MM.1S (cell line): ENCODE measurements at regions not wholly inside any gene's neighbourhood (a gene's known extent, or its start where the extent isn't known, plus 50 kb on each side); places are given as distances from the start of the nearest gene placed in this dataset.

Source experiments
- DNase-seq: peaks from one replicate; pipeline ENCODE4 v3.0.0-alpha.2; 2015
- H2AFZ ChIP-seq: fragments of 300-600 bp; sonication (generic); 2 replicates; pipeline ENCODE4 v1.6.0; 2016; ENCODE audit warnings: antibody characterized with exemption, low read length
- H3F3A ChIP-seq: fragments of 300-600 bp; sonication (generic); 2 replicates; pipeline ENCODE4 v1.6.1; 2016; ENCODE audit warnings: mild to moderate bottlenecking, antibody characterized with exemption, low read length, moderate library complexity, mixed read lengths; ENCODE audit not compliant: insufficient read depth
- H3K27ac ChIP-seq: fragments of 300-600 bp; sonication (generic); 2 replicates; pipeline ENCODE4 v1.5.1; 2016; ENCODE audit warnings: mild to moderate bottlenecking, low read length
- H3K27me3 ChIP-seq: fragments of 300-600 bp; sonication (generic); replicated peaks from 2 replicates; pipeline ENCODE4 v1.6.0; 2016; ENCODE audit warnings: low read length; ENCODE audit not compliant: insufficient read depth
- H3K36me3 ChIP-seq: fragments of 300-600 bp; sonication (generic); replicated peaks from 2 replicates; pipeline ENCODE4 v1.6.1; 2016; ENCODE audit warnings: mild to moderate bottlenecking, low read length, mixed read lengths; ENCODE audit not compliant: insufficient read depth
- H3K4me1 ChIP-seq: fragments of 300-600 bp; sonication (generic); 2 replicates; pipeline ENCODE4 v1.6.1; 2016; ENCODE audit warnings: low read length, mixed read lengths
- H3K4me2 ChIP-seq: fragments of 300-600 bp; sonication (generic); 2 replicates; pipeline ENCODE4 v1.6.0; 2016; ENCODE audit warnings: low read depth, low read length
- H3K4me3 ChIP-seq: fragments of 300-600 bp; sonication (generic); 2 replicates; pipeline ENCODE4 v1.5.1; 2016; ENCODE audit warnings: low read length, mixed read lengths
- H3K79me2 ChIP-seq: fragments of 300-600 bp; sonication (generic); 2 replicates; pipeline ENCODE4 v1.6.1; 2016; ENCODE audit warnings: mixed run types, low read length, mixed read lengths
- H3K9ac ChIP-seq: fragments of 300-600 bp; sonication (generic); 2 replicates; pipeline ENCODE4 v1.6.1; 2016; ENCODE audit warnings: low read length, mixed read lengths
- H3K9me2 ChIP-seq: fragments of 300-600 bp; sonication (generic); replicated peaks from 2 replicates; pipeline ENCODE4 v1.6.1; 2016; ENCODE audit warnings: mild to moderate bottlenecking, low read length, mixed read lengths; ENCODE audit not compliant: insufficient read depth
- H3K9me3 ChIP-seq: fragments of 300-600 bp; sonication (generic); replicated peaks from 2 replicates; pipeline ENCODE4 v1.6.1; 2016; ENCODE audit warnings: mild to moderate bottlenecking, low read length, mixed read lengths; ENCODE audit not compliant: insufficient read depth
- H4K20me1 ChIP-seq: fragments of 300-600 bp; sonication (generic); 2 replicates; pipeline ENCODE4 v1.6.1; 2016; ENCODE audit warnings: mild to moderate bottlenecking, low read length, moderate library complexity, mixed read lengths; ENCODE audit not compliant: insufficient read depth
- CTCF ChIP-seq: fragments of 300-600 bp; sonication (generic); IDR thresholded peaks from 2 replicates; pipeline ENCODE4 v1.5.1; 2016; ENCODE audit warnings: antibody characterized with exemption, low read length, mixed read lengths
- EZH2 ChIP-seq: fragments of 300-600 bp; sonication (generic); optimal IDR thresholded peaks from 2 replicates; pipeline ENCODE3; 2017; ENCODE audit warnings: low read depth, mild to moderate bottlenecking, antibody characterized with exemption, low read length, mixed read lengths
- EZH2phosphoT487 ChIP-seq: fragments of 300-600 bp; sonication (generic); IDR thresholded peaks from 2 replicates; pipeline ENCODE4 v1.6.1; 2018; ENCODE audit warnings: antibody characterized with exemption, low read length

GRCh38 chr1:82695443-82695842, 894.7 kb downstream of the ADGRL2 start:
- Histone ChIP-seq H2AFZ (no peak overlapping the region), H3K27ac (no peak overlapping the region), H3K4me3 (no peak overlapping the region), H3K9me2 (no peaks in the 10 kb centered on the region), H3K9ac (no peak overlapping the region), H3K27me3 (no peaks in the 10 kb centered on the region), H3K4me1 (no peaks in the 10 kb centered on the region), H3K36me3 (no peaks in the 10 kb centered on the region), H4K20me1 (no peaks in the 10 kb centered on the region), H3F3A (no peaks in the 10 kb centered on the region), H3K9me3 (no peaks in the 10 kb centered on the region), H3K4me2 (no peak overlapping the region), H3K79me2 (no peaks in the 10 kb centered on the region)
- DNase-seq: no peak
- TF ChIP-seq CTCF (no peak), EZH2 (no peak), EZH2phosphoT487 (no peak)

GRCh38 chr1:82690411-82690810, 889.7 kb downstream of the ADGRL2 start:
- Histone ChIP-seq H3K9ac (no peak overlapping the region), H3K4me2 (no peak overlapping the region), H3K4me1 (no peaks in the 10 kb centered on the region), H3K9me2 (no peaks in the 10 kb centered on the region), H3K79me2 (no peaks in the 10 kb centered on the region), H3K4me3 (no peak overlapping the region), H3K27me3 (no peaks in the 10 kb centered on the region), H3K36me3 (no peaks in the 10 kb centered on the region), H3K27ac (no peak overlapping the region), H3F3A (no peaks in the 10 kb centered on the region), H3K9me3 (no peaks in the 10 kb centered on the region), H2AFZ (no peak overlapping the region), H4K20me1 (no peaks in the 10 kb centered on the region)
- no peak for DNase-seq
- TF ChIP-seq EZH2phosphoT487 (no peak), CTCF (no peak), EZH2 (no peak)

GRCh38 chr1:82689217-82689616, 888.5 kb downstream of the ADGRL2 start:
- no peak for TF ChIP-seq EZH2phosphoT487
- no peak for TF ChIP-seq CTCF
- TF ChIP-seq EZH2: no peak
- Histone ChIP-seq H3K4me3 (no peak overlapping the region), H3K36me3 (no peaks in the 10 kb centered on the region), H3K27me3 (no peaks in the 10 kb centered on the region), H2AFZ (no peak overlapping the region), H4K20me1 (no peaks in the 10 kb centered on the region), H3K9me2 (no peaks in the 10 kb centered on the region), H3K9ac (no peak overlapping the region), H3K9me3 (no peaks in the 10 kb centered on the region), H3K4me1 (no peaks in the 10 kb centered on the region), H3K79me2 (no peaks in the 10 kb centered on the region), H3K27ac (no peak overlapping the region), H3F3A (no peaks in the 10 kb centered on the region), H3K4me2 (no peak overlapping the region)
- no peak for DNase-seq

- no peaks in the 10 kb centered on the region for H3F3A ChIP-seq
Measured at GRCh38 chr1:82686774-82687173, 886.0 kb downstream of the ADGRL2 start.

More at GRCh38 chr1:82686774-82687173, 886.0 kb downstream of the ADGRL2 start:
- Histone ChIP-seq H3K36me3 (no peaks in the 10 kb centered on the region), H3K27me3 (no peaks in the 10 kb centered on the region), H3K9me2 (no peaks in the 10 kb centered on the region), H3K9ac (no peak overlapping the region), H3K4me1 (no peaks in the 10 kb centered on the region), H3K79me2 (no peaks in the 10 kb centered on the region), H3K9me3 (no peaks in the 10 kb centered on the region), H3K4me2 (no peak overlapping the region), H3K27ac (no peak overlapping the region), H3K4me3 (no peak overlapping the region), H2AFZ (no peak overlapping the region), H4K20me1 (no peaks in the 10 kb centered on the region)
- no peak for DNase-seq
- no peak for TF ChIP-seq EZH2
